Lower leg skin (tissue), 4 donors: ENCODE measurements at regions not wholly inside any gene's neighbourhood (a gene's known extent, or its start where the extent isn't known, plus 50 kb on each side); places are given as distances from the start of the nearest gene placed in this dataset.
"Not testable (repeated sequence)": the region's sequence is repeated elsewhere in the genome, so short reads cannot be mapped to it uniquely, and the experiment has no call there.

Experiments
- DNase-seq, 2 donors: peaks; one replicate each; pipeline ENCODE4 v3.0.0-alpha.2; 2019; ENCODE audit warnings: low spot score in 2 of 2
- H3K4me3 ChIP-seq: fragments of 200-600 bp; sonication (generic); 2 replicates; pipeline ENCODE4 v1.5.1; 2017; ENCODE audit warnings: mild to moderate bottlenecking, low read depth; ENCODE audit not compliant: poor library complexity, severe bottlenecking
- POLR2A ChIP-seq, 2 donors: fragments of 450-650 bp; IDR thresholded peaks; one replicate each; pipeline ENCODE4 v1.6.1; 2016 to 2017; ENCODE audit warnings: antibody characterized with exemption in 2 of 2, mild to moderate bottlenecking in 1 of 2, moderate library complexity in 1 of 2
- WGBS, 2 donors: methylation state at CpG; one replicate each; pipeline ENCODE4 v1.1.5; 2018; 5-methylcytosine and 5-hydroxymethylcytosine counted together
- intact Hi-C: fragments of 100-400 bp; cut with DNase I; formaldehyde crosslinking; loops from one replicate; pipeline ENCODE4 v1.15.0; 2023; ENCODE audit warnings: low total_unique reads
- TF ChIP-seq, protein P1 (sequence below), 3 donors: fragments of 450-650 bp; IDR thresholded peaks; one replicate each; pipeline ENCODE4 v1.5.1; 2016; ENCODE audit warnings: antibody characterized with exemption in 3 of 3, mild to moderate bottlenecking in 3 of 3, moderate library complexity in 2 of 3

DNA sequence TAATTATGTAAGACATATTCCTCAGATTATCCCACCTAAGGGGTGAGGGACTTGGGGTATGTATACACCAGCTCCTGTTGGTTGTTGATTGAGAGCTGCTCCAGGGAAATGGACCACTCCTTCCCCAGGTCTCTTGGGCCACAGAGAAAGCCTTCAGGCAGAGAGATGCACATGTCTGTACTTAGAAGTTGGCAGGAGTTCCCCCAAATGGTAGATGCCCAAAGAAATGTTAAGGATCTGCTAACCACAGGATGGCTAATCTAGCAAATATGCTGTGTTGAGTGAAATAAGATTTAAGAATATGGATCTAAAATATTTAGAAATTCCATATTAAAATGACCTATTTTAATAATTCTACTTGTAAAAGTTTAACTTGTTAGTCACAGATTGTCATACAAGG, 100.8 kb upstream of the DNAH14 start:
- H3K4me3 ChIP-seq, result no peak overlapping the region
- TF ChIP-seq, protein P1, sequence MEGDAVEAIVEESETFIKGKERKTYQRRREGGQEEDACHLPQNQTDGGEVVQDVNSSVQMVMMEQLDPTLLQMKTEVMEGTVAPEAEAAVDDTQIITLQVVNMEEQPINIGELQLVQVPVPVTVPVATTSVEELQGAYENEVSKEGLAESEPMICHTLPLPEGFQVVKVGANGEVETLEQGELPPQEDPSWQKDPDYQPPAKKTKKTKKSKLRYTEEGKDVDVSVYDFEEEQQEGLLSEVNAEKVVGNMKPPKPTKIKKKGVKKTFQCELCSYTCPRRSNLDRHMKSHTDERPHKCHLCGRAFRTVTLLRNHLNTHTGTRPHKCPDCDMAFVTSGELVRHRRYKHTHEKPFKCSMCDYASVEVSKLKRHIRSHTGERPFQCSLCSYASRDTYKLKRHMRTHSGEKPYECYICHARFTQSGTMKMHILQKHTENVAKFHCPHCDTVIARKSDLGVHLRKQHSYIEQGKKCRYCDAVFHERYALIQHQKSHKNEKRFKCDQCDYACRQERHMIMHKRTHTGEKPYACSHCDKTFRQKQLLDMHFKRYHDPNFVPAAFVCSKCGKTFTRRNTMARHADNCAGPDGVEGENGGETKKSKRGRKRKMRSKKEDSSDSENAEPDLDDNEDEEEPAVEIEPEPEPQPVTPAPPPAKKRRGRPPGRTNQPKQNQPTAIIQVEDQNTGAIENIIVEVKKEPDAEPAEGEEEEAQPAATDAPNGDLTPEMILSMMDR (IDR thresholded peaks at IDR 0.05), result no peak
- intact Hi-C loops, result loop anchor here (10.0 kb wide), 1 partner anchor 114 kb away; no protein-coding TSS in a partner anchor
- DNase-seq, result no peak

DNA sequence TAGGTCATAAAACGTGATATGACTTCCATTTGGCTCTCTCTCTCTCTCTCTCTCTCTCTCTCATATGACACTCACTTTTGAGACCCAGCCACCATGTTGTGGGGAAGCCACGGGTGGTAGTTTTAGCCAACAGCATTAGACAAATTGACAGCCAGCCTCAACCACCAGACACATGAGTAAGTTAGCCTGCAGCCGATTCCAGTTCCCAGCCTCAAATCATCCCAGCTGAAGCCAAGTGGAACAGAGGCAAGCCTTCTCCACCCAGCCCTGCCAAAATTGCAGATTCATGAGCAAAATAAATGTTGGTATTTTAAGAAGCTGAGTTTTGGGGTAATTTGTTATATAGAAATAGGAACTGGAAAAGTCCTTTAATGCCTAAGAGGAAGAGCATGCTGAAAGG, 98.0 kb upstream of the DNAH14 start:
- intact Hi-C loops, result no loop called here
- H3K4me3 ChIP-seq, result no peak overlapping the region
- WGBS, 2 donors, result 33 to 41% methylated on average over 3 of the region's 3 CpGs
- DNase-seq, result no peak
- TF ChIP-seq, protein P1 (IDR thresholded peaks at IDR 0.05), result no peak
- TF ChIP-seq POLR2A (IDR thresholded peaks at IDR 0.05), result no peak

DNA sequence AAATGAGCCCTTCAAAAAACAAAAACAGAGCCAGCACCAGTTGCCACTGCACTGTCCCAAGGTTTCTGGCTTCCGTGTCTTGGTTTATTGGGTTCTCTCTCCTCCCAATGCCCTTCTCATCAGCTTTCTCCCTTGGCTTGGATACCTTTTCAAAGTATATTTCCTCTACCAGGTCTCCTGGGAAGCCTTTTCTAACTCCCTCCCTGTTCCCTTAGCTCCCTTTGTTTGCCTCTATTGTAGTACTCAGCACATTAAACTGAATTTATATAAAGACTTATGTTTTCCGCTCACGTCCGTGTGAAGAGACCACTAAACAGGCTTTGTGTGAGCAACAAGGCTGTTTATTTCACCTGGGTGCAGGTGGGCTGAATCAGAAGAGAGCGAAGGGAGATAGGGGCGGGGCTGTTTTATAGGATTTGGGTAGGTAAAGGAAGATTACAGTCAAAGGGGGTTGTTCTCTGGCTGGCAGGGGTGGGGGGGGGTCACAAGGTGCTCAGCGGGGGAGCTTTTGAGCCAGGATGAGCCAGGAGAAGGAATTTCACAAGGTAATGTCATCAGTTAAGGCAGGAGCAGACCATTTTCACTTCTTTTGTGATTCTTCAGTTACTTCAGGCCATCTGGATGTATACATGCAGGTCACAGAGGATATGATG, 89.7 kb upstream of the DNAH14 start:
- H3K4me3 ChIP-seq, intact Hi-C loops, DNase-seq: not testable (repeated sequence)
- 64 to 76% methylated on average over 7 of the region's 7 CpGs for WGBS, 2 donors

DNA sequence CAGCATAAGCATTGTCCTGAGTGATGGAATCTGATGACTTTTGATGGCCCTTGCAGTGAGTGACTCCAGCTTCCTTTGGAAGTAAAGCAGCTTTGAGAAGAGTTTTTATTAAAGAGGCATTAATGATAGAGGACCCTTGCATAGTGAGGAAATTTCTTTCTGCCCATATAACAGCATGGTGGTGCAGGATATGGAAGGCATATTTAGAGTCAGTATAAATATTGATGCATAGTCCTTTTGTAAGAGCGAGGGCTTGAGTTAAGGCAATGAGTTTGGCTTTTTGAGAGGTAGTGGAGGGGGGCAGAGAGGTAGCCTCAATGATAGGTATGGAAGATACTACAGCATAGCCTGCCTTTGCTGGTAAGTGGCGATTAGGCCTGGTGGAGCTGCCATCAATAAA, 87.7 kb upstream of the DNAH14 start:
- WGBS, 2 donors, result 73 to 85% methylated on average over 2 of the region's 2 CpGs
- H3K4me3 ChIP-seq, DNase-seq, intact Hi-C loops: not testable (repeated sequence)

DNA sequence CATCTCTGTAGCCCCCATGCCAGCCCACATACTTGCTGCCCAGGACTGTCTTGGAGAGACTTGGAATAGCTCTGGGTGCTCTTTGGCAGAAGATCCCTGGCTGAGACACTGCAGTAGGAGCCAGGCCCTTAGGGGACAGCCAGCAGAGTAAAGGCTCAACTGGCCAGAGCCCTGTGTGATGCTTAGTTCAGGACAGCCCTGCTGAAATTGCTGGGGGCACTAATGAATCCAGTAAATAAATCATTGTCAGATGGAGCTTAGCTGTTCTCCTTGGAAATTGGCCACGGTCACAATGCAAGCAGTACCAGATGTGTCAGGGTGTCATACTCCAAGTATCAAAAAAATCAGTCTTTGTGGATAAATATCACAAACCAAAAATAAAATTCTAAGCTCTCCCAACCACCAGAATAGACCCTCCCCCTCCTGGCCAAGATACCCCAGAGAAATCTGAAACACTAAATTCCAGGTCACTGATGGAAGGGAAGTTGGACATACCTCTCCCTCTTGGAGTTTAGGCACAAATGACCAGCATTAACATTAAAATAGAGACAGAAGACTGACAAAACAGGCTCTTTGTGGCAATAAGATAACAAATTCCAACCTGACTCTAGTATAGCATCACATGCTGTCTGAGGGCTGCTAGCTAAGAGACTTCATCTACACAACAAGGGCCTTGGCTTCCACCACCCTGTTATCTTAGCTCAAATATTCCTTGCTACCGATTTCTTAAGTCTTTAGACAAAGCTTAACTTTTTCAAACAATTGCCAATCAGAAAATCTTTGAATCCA, 83.2 kb upstream of the DNAH14 start:
- TF ChIP-seq POLR2A (IDR thresholded peaks at IDR 0.05), result no peak
- TF ChIP-seq, protein P1 (IDR thresholded peaks at IDR 0.05), result no peak
- no peak overlapping the region for H3K4me3 ChIP-seq
- DNase-seq, result no peak
- 53 to 68% methylated on average over 2 of the region's 2 CpGs for WGBS, 2 donors
- intact Hi-C loops, result no loop called here

GRCh38 chr1:224850446-224850845, 79.0 kb upstream of the DNAH14 start:
- no peak for DNase-seq
- intact Hi-C loops, result loop anchor here (5.0 to 10.0 kb wide), 2 partner anchors 206 to 338 kb away; no protein-coding TSS in a partner anchor
- WGBS, 2 donors, result 86 to 88% methylated on average over 2 of the region's 2 CpGs
- H3K4me3 ChIP-seq, result no peak overlapping the region
- no peak for TF ChIP-seq POLR2A (IDR thresholded peaks at IDR 0.05)
- TF ChIP-seq, protein P1 (IDR thresholded peaks at IDR 0.05), result no peak
